H9 (cell line): ENCODE measurements at regions not wholly inside any gene's neighbourhood (a gene's known extent, or its start where the extent isn't known, plus 50 kb on each side); places are given as distances from the start of the nearest gene placed in this dataset.

Experiments
- DNase-seq: peaks from one replicate; pipeline ENCODE4 v3.0.0-alpha.2; 2017
- H2AFZ ChIP-seq: one replicate; pipeline ENCODE4 v1.6.1; 2013; ENCODE audit warnings: mild to moderate bottlenecking, low read length, control low read depth, moderate library complexity
- H2AK5ac ChIP-seq: 2 replicates; pipeline ENCODE4 v1.6.1; 2013; ENCODE audit warnings: low read length, control low read depth, mixed read lengths; ENCODE audit not compliant: insufficient read length
- H2BK120ac ChIP-seq: one replicate; pipeline ENCODE4 v1.6.1; 2013; ENCODE audit warnings: low read depth, mild to moderate bottlenecking, low read length, control low read depth, inconsistent platforms; ENCODE audit not compliant: poor library complexity, severe bottlenecking
- H2BK12ac ChIP-seq: 2 replicates; pipeline ENCODE4 v1.6.1; 2013; ENCODE audit warnings: low read length, control low read depth, mixed read lengths, low read depth; ENCODE audit not compliant: insufficient read length
- H2BK15ac ChIP-seq: 2 replicates; pipeline ENCODE4 v1.6.1; 2013; ENCODE audit warnings: low read depth, low read length, control low read depth
- H2BK20ac ChIP-seq: one replicate; pipeline ENCODE4 v1.6.1; 2013; ENCODE audit warnings: low read depth, mild to moderate bottlenecking, low read length, control low read depth, inconsistent platforms; ENCODE audit not compliant: poor library complexity, severe bottlenecking
- H2BK5ac ChIP-seq: 2 replicates; pipeline ENCODE4 v1.6.1; 2013; ENCODE audit warnings: low read length, control low read depth, mixed read lengths; ENCODE audit not compliant: insufficient read length
- H3K14ac ChIP-seq: 2 replicates; pipeline ENCODE4 v1.6.1; 2013; ENCODE audit warnings: low read length, control low read depth; ENCODE audit not compliant: insufficient read depth
- H3K18ac ChIP-seq: 2 replicates; pipeline ENCODE4 v1.6.1; 2013; ENCODE audit warnings: low read depth, mild to moderate bottlenecking, mixed read lengths, low read length, control low read depth; ENCODE audit not compliant: insufficient read length
- H3K23ac ChIP-seq: 2 replicates; pipeline ENCODE4 v1.6.1; 2013; ENCODE audit warnings: low read length, control low read depth, mixed read lengths, low read depth; ENCODE audit not compliant: insufficient read length
- H3K23me2 ChIP-seq: 2 replicates; pipeline ENCODE4 v1.6.1; 2013; ENCODE audit warnings: low read depth, mild to moderate bottlenecking, mixed read lengths, low read length, control low read depth; ENCODE audit not compliant: insufficient read length, poor library complexity, severe bottlenecking
- H3K27ac ChIP-seq: 2 replicates; pipeline ENCODE4 v1.5.1; 2013; ENCODE audit warnings: low read length, control low read depth, mixed read lengths, low read depth; ENCODE audit not compliant: insufficient read length
- H3K27me3 ChIP-seq: 2 replicates; pipeline ENCODE4 v1.6.1; 2013; ENCODE audit warnings: low read length, control low read depth, inconsistent platforms; ENCODE audit not compliant: insufficient read depth
- H3K4ac ChIP-seq: 2 replicates; pipeline ENCODE4 v1.6.1; 2013; ENCODE audit warnings: low read depth, mild to moderate bottlenecking, control low read depth, inconsistent platforms, low read length, moderate library complexity
- H3K4me1 ChIP-seq: 2 replicates; pipeline ENCODE4 v1.6.1; 2013; ENCODE audit warnings: low read length, control low read depth, inconsistent platforms; ENCODE audit not compliant: insufficient read depth
- H3K4me2 ChIP-seq: 2 replicates; pipeline ENCODE4 v1.6.1; 2013; ENCODE audit warnings: low read length, control low read depth, mixed read lengths; ENCODE audit not compliant: insufficient read length, insufficient read depth
- H3K56ac ChIP-seq: 2 replicates; pipeline ENCODE4 v1.6.1; 2013; ENCODE audit warnings: low read depth, mild to moderate bottlenecking, mixed read lengths, low read length, control low read depth; ENCODE audit not compliant: insufficient read length
- H3K79me1 ChIP-seq: 2 replicates; pipeline ENCODE4 v1.6.1; 2013; ENCODE audit warnings: low read depth, mild to moderate bottlenecking, moderate library complexity, low read length, control low read depth, inconsistent platforms; ENCODE audit not compliant: insufficient read depth, poor library complexity, severe bottlenecking
- H3K79me2 ChIP-seq: 2 replicates; pipeline ENCODE4 v1.6.1; 2013; ENCODE audit warnings: low read length, control low read depth, inconsistent platforms; ENCODE audit not compliant: insufficient read depth
- H3K9ac ChIP-seq: 2 replicates; pipeline ENCODE4 v1.6.1; 2013; ENCODE audit warnings: low read length, control low read depth, mixed read lengths; ENCODE audit not compliant: insufficient read length; ENCODE audit errors: extremely low read depth
- H3K9me3 ChIP-seq: one replicate; pipeline ENCODE4 v1.6.1; 2013; ENCODE audit warnings: low read depth, low read length, inconsistent platforms; ENCODE audit not compliant: control insufficient read depth
- H3T11ph ChIP-seq: one replicate; pipeline ENCODE4 v1.6.1; 2013; ENCODE audit warnings: mild to moderate bottlenecking, low read length, control low read depth, inconsistent platforms
- H4K20me1 ChIP-seq: one replicate; pipeline ENCODE4 v1.6.1; 2013; ENCODE audit not compliant: control insufficient read depth, insufficient read length, insufficient read depth
- H4K5ac ChIP-seq: 2 replicates; pipeline ENCODE4 v1.6.1; 2013; ENCODE audit warnings: low read depth, mild to moderate bottlenecking, mixed read lengths, low read length, control low read depth; ENCODE audit not compliant: insufficient read length
- H4K8ac ChIP-seq: replicated peaks from 2 replicates; pipeline ENCODE4 v1.6.1; 2013; ENCODE audit warnings: low read length, control low read depth, mixed read lengths, low read depth; ENCODE audit not compliant: insufficient read length
- H4K91ac ChIP-seq: 2 replicates; pipeline ENCODE4 v1.6.1; 2013; ENCODE audit warnings: low read depth, mild to moderate bottlenecking, moderate library complexity, mixed read lengths, low read length, control low read depth; ENCODE audit not compliant: insufficient read length
- H3K27ac Mint-ChIP-seq, 3 experiments: 2 replicates in 2 of 3; 3 replicates in 1 of 3; pipeline ENCODE4 v1.8.0; 2020 to 2021; ENCODE audit warnings: mixed read lengths in 3 of 3, mild to moderate bottlenecking in 1 of 3, moderate library complexity in 1 of 3
- H3K27me3 Mint-ChIP-seq: 2 replicates; pipeline ENCODE4 v1.8.0; 2021; ENCODE audit warnings: low read depth, mild to moderate bottlenecking, moderate library complexity, mixed read lengths
- H3K36me3 Mint-ChIP-seq, 3 experiments: 2 replicates in 2 of 3; 3 replicates in 1 of 3; pipeline ENCODE4 v1.8.0; 2020 to 2021; ENCODE audit warnings: low read depth in 3 of 3, mixed read lengths in 3 of 3; ENCODE audit not compliant: insufficient read depth in 1 of 3
- H3K4me1 Mint-ChIP-seq, 2 experiments: 2 replicates each; pipeline ENCODE4 v1.8.0; 2020; ENCODE audit warnings: mixed read lengths in 2 of 2
- H3K4me3 Mint-ChIP-seq, 2 experiments: 2 replicates in 1 of 2; 3 replicates in 1 of 2; pipeline ENCODE4 v1.8.0; 2020 to 2021; ENCODE audit warnings: mild to moderate bottlenecking in 2 of 2, mixed read lengths in 2 of 2, moderate library complexity in 1 of 2
- H3K9me3 Mint-ChIP-seq, 2 experiments: 2 replicates in 1 of 2; 3 replicates in 1 of 2; pipeline ENCODE4 v1.8.0; 2020; ENCODE audit warnings: mild to moderate bottlenecking in 2 of 2, mixed read lengths in 2 of 2, moderate library complexity in 1 of 2
- CTCF ChIP-seq: fragments of 200-600 bp; sonication (generic); conservative IDR thresholded peaks from 3 replicates; pipeline ENCODE4 v1.8.0; 2021; ENCODE audit warnings: antibody characterized with exemption, mild to moderate bottlenecking

- no peaks in the 10 kb centered on the region for H3K4me1 ChIP-seq
- no peaks in the 10 kb centered on the region; a peak in 1 of 7 replicates for H3K36me3 Mint-ChIP-seq
- no peak overlapping the region for H3K14ac ChIP-seq
- no peak overlapping the region for H3K4ac ChIP-seq
- no peaks in the 10 kb centered on the region for H4K20me1 ChIP-seq
- H3K18ac ChIP-seq = no peak overlapping the region
- no peak overlapping the region for H4K8ac ChIP-seq
- no peak overlapping the region for H2BK12ac ChIP-seq
- no peak overlapping the region for H2AFZ ChIP-seq
- H4K5ac ChIP-seq = no peak overlapping the region
- H3K23ac ChIP-seq = no peak overlapping the region
- H3K9me3 ChIP-seq = no peaks in the 10 kb centered on the region
- no peak overlapping the region for H2BK120ac ChIP-seq
- H3K27ac ChIP-seq = no peak overlapping the region
- H3K4me1 Mint-ChIP-seq = peaks cover 0 to 3% of the 10 kb centered on the region in 2 experiments; a peak in 1 of 4 replicates
- H3K27me3 ChIP-seq = no peaks in the 10 kb centered on the region
- H3K23me2 ChIP-seq = no peaks in the 10 kb centered on the region
- no peak overlapping the region for H3K4me2 ChIP-seq
- no peaks in the 10 kb centered on the region for H3K79me2 ChIP-seq
- no peak for TF ChIP-seq CTCF
- H3K27ac Mint-ChIP-seq = no peak overlapping the region
- H3K56ac ChIP-seq = no peak overlapping the region
- no peak overlapping the region for H4K91ac ChIP-seq
- DNase-seq = no peak
- H2BK5ac ChIP-seq = no peak overlapping the region
- peaks cover 0 to 2% of the 10 kb centered on the region in 2 experiments; a peak in 1 of 5 replicates for H3K9me3 Mint-ChIP-seq
- no peak overlapping the region for H3K9ac ChIP-seq
- no peak overlapping the region for H2BK20ac ChIP-seq
- H3T11ph ChIP-seq = no peak overlapping the region
- H3K4me3 Mint-ChIP-seq = no peak overlapping the region
- no peak overlapping the region for H2BK15ac ChIP-seq
- H3K27me3 Mint-ChIP-seq = peaks cover 17% of the 10 kb centered on the region
- H3K79me1 ChIP-seq = no peaks in the 10 kb centered on the region
- H2AK5ac ChIP-seq = no peak overlapping the region
Measured at GRCh38 chr12:114986178-114986714, 302.3 kb upstream of the TBX3 start.
